Thyroid gland (tissue), 4 donors: ENCODE measurements at regions not wholly inside any gene's neighbourhood (a gene's known extent, or its start where the extent isn't known, plus 50 kb on each side); places are given as distances from the start of the nearest gene placed in this dataset.
A peak's percentile ranks its signal among the peaks of the same experiment; 100 is the strongest.

Source experiments
- DNase-seq, 2 donors: peaks; one replicate each; pipeline ENCODE4 v3.0.0-alpha.2; 2019
- H3K27ac ChIP-seq, 3 donors: fragments of 200-600 bp; sonication (generic); 1 replicate in 2 of 3; 2 replicates in 1 of 3; pipeline ENCODE4 v1.5.1; 2016 to 2019; ENCODE audit warnings: mild to moderate bottlenecking in 1 of 3, moderate library complexity in 1 of 3
- H3K27me3 ChIP-seq: fragments of 200-600 bp; sonication (generic); one replicate; pipeline ENCODE4 v1.5.1; 2019
- H3K36me3 ChIP-seq, 2 donors: fragments of 200-600 bp; sonication (generic); one replicate each; pipeline ENCODE4 v1.5.1; 2016 to 2019
- H3K4me1 ChIP-seq, 2 donors: fragments of 200-600 bp; sonication (generic); one replicate each; pipeline ENCODE4 v1.5.1; 2017 to 2019
- H3K4me3 ChIP-seq, 3 donors: fragments of 200-600 bp; sonication (generic); replicated peaks in 1 of 3; 1 replicate in 2 of 3; 2 replicates in 1 of 3; pipeline ENCODE4 v1.5.1; 2016; ENCODE audit warnings: mild to moderate bottlenecking in 1 of 3
- H3K9me3 ChIP-seq: fragments of 200-600 bp; sonication (generic); one replicate; pipeline ENCODE4 v1.5.1; 2017
- CTCF ChIP-seq, 6 experiments: fragments of 200-600 bp in 3 of 6; fragments of 450-650 bp in 3 of 6; sonication (generic) in 3 of 6; IDR thresholded peaks; one replicate each; pipeline ENCODE4 v1.5.1; 2016 to 2019; ENCODE audit warnings: antibody characterized with exemption in 6 of 6, mild to moderate bottlenecking in 2 of 6, inconsistent platforms in 1 of 6, moderate library complexity in 1 of 6
- POLR2A ChIP-seq, 2 donors: fragments of 450-650 bp; IDR thresholded peaks; one replicate each; pipeline ENCODE4 v1.6.1; 2017; ENCODE audit warnings: antibody characterized with exemption in 2 of 2, mild to moderate bottlenecking in 2 of 2, moderate library complexity in 1 of 2
- WGBS, 2 donors: methylation state at CpG; one replicate each; pipeline ENCODE4 v1.1.5; 2017; 5-methylcytosine and 5-hydroxymethylcytosine counted together
- intact Hi-C: fragments of 100-400 bp; cut with DNase I; formaldehyde crosslinking; loops from one replicate; pipeline ENCODE4 v1.15.1; 2023

GRCh38 chr11:91860661-91861060 is 364.0 kb upstream of the FAT3 start:
- peak; percentile 46 to 64 for DNase-seq
- intact Hi-C loops: no loop called here
- no peak for TF ChIP-seq CTCF (IDR thresholded peaks at IDR 0.05)
- Histone ChIP-seq H3K27me3 (no peaks in the 10 kb centered on the region), H3K4me1 (peaks cover 7 to 9% of the 10 kb centered on the region in 2 donors), H3K4me3 (no peak overlapping the region), H3K27ac (no peak overlapping the region), H3K36me3 (no peaks in the 10 kb centered on the region), H3K9me3 (no peaks in the 10 kb centered on the region)
- WGBS, 2 donors: 12 to 13% methylated on average over 3 of the region's 3 CpGs

GRCh38 chr11:91859666-91860065 is 365.0 kb upstream of the FAT3 start:
- H3K27ac ChIP-seq: no peak overlapping the region
- no peaks in the 10 kb centered on the region for H3K9me3 ChIP-seq
- DNase-seq: no peak
- H3K27me3 ChIP-seq: no peaks in the 10 kb centered on the region
- TF ChIP-seq CTCF (IDR thresholded peaks at IDR 0.05) (no peak), POLR2A (IDR thresholded peaks at IDR 0.05) (no peak)
- peaks cover 7 to 9% of the 10 kb centered on the region in 2 donors for H3K4me1 ChIP-seq
- H3K4me3 ChIP-seq: no peak overlapping the region
- no peaks in the 10 kb centered on the region for H3K36me3 ChIP-seq
- intact Hi-C loops: no loop called here
- 82 to 88% methylated on average over 1 of the region's 1 CpG for WGBS, 2 donors

GRCh38 chr11:91857179-91857578 is 367.4 kb upstream of the FAT3 start:
- Histone ChIP-seq H3K9me3 (no peaks in the 10 kb centered on the region), H3K4me3 (no peak overlapping the region), H3K4me1 (peaks cover 7 to 9% of the 10 kb centered on the region in 2 donors), H3K36me3 (no peaks in the 10 kb centered on the region), H3K27ac (no peak overlapping the region), H3K27me3 (no peaks in the 10 kb centered on the region)
- intact Hi-C loops: no loop called here
- TF ChIP-seq CTCF (IDR thresholded peaks at IDR 0.05): no peak
- TF ChIP-seq POLR2A (IDR thresholded peaks at IDR 0.05): no peak
- no peak for DNase-seq
- WGBS, 2 donors: 73 to 76% methylated on average over 1 of the region's 1 CpG

- 96 to 100% methylated on average over 1 of the region's 1 CpG for WGBS, 2 donors
- Histone ChIP-seq H3K4me1 (peaks cover 0 to 5% of the 10 kb centered on the region in 2 donors), H3K4me3 (no peak overlapping the region), H3K27ac (no peak overlapping the region), H3K36me3 (no peaks in the 10 kb centered on the region), H3K27me3 (no peaks in the 10 kb centered on the region), H3K9me3 (no peaks in the 10 kb centered on the region)
- TF ChIP-seq POLR2A (IDR thresholded peaks at IDR 0.05) (no peak), CTCF (IDR thresholded peaks at IDR 0.05) (no peak)
- no peak for DNase-seq
- intact Hi-C loops: no loop called here
These were observed 369.8 kb upstream of the FAT3 start for GRCh38 chr11:91854780-91855179.

- intact Hi-C loops: no loop called here
- TF ChIP-seq POLR2A (IDR thresholded peaks at IDR 0.05): no peak
- TF ChIP-seq CTCF (IDR thresholded peaks at IDR 0.05): no peak
- DNase-seq: no peak
- no peak overlapping the region for H3K27ac ChIP-seq
- H3K9me3 ChIP-seq: no peaks in the 10 kb centered on the region
- H3K36me3 ChIP-seq: no peaks in the 10 kb centered on the region
- no peak overlapping the region for H3K4me3 ChIP-seq
- H3K27me3 ChIP-seq: no peaks in the 10 kb centered on the region
- H3K4me1 ChIP-seq: peaks cover 0 to 5% of the 10 kb centered on the region in 2 donors
These were observed 370.4 kb upstream of the FAT3 start for GRCh38 chr11:91854171-91854570.
